Stimulated activated CD4-positive, alpha-beta T cell treated with anti-CD3 and anti-CD28 coated beads, Interleukin-15, amount 100 ng/mL, for 1 hour (primary cell): ENCODE measurements at regions not wholly inside any gene's neighbourhood (a gene's known extent, or its start where the extent isn't known, plus 50 kb on each side); places are given as distances from the start of the nearest gene placed in this dataset.
"Not testable (repeated sequence)": the region's sequence is repeated elsewhere in the genome, so short reads cannot be mapped to it uniquely, and the experiment has no call there.

ENCODE experiments used
- DNase-seq, 2 donors: peaks; one replicate each; pipeline ENCODE4 v3.0.0-alpha.2; 2020; ENCODE audit warnings: low read depth in 1 of 2, low spot score in 1 of 2

DNA sequence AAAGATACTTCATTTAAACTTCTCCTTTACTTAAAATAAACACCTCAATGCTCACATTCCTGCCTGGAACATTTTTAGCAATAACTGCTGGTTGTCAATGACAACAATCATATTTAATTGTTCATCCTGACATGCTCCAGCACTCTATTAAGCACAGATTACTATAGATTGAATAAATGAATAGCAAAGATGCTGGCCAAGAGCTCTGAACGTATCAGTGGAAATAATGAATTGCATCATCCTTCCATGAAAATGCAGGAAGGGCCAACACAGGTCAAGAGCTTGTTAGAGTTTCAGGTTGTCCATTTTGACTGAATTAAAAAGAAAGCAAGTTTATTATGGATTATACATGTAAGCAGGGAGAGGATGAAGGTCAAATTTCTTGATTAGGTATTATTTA, 994.0 kb downstream of the TSN start:
- DNase-seq, result no peak

- no peak for DNase-seq
Measured at GRCh38 chr2:122750095-122750494, 994.6 kb downstream of the TSN start.

GRCh38 chr2:122750808-122751207, 995.4 kb downstream of the TSN start:
- DNase-seq, result no peak

GRCh38 chr2:122753336-122753735, 997.9 kb downstream of the TSN start:
- DNase-seq, result no peak

DNA sequence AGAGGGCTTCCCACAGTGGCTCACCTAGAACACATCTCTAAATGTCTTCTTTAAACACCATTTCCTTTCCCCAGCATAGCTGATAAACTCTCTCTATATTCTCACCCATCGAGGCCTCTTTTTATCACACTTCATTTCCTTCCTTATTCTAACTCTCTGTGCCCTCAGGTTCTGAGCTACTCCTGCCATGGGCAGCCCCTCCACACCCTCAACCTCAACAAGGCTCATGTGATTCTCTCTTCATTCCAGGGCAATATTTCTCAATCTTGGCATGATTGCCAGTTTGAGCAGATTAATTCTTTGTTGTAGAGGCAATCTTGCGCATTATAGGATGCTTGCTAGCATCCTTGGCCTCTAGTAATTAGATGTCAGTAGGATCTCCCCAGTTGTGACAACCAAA, 999.1 kb downstream of the TSN start:
- DNase-seq, result no peak

DNA sequence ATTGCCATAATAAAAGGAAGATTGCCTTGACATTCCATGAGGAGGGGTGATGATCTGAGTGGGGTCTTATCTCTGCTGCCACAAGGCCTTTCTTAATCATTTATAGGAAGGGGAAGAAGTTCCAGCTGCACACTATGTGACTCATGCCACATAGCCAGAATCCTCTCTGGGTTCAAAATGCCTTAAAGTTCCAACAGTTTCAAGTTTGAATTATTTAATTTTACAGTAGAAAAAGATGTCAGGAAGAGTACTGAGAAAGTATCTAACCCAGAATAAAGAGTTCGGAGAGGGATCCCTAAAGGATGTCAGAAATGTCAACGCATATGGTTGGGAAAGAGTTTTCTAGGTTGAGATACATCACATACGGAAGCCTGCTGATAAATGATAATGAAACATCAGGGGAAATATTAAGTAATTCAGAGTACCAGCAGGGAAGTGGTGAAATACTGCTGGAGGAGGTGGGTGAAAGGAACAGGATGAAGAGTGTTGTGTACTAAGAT, 999.9 kb downstream of the TSN start:
- no peak for DNase-seq

DNA sequence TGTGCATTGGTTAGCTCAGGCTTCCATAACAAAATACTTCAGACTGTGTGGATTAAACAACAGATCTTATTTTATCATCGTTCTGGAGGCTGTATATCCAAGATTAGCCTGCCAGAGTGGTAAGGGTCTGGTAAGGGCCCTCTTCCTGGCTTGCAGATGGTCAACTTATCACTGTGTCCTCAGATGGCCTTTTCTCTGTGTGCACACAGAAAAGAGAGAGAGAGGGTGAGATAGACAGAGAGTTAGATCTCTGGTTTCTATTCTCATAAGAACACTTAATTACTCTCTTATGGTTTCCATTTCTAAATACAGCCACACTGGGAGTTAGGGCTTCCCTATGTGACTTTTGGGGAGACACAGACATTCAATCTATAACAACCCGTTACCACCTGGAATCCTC, 1003.5 kb downstream of the TSN start:
- no peak for DNase-seq

- no peak for DNase-seq
Measured at GRCh38 chr2:122764014-122764413, 1008.6 kb downstream of the TSN start.

DNA sequence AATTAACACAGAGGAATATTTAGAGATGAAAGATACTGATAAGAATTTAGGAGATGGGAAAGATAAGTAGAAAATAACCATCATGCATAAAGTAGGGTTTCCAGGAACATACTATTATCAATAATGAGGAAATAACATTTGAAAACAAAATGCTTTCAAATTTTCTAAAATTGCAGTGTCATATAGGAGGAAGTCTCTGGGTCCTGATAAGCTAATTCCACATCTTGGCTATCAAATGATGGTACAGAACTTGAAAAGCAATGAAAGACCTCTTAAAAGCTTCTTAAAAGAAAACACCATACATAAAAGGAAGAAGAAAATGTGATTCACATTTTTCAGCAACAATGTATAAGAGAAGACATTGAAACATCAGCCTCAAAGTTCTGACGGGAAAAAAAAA, 1024.8 kb downstream of the TSN start:
- DNase-seq, result no peak

GRCh38 chr2:122794100-122794499, 1038.6 kb downstream of the TSN start:
- DNase-seq, result no peak

DNA sequence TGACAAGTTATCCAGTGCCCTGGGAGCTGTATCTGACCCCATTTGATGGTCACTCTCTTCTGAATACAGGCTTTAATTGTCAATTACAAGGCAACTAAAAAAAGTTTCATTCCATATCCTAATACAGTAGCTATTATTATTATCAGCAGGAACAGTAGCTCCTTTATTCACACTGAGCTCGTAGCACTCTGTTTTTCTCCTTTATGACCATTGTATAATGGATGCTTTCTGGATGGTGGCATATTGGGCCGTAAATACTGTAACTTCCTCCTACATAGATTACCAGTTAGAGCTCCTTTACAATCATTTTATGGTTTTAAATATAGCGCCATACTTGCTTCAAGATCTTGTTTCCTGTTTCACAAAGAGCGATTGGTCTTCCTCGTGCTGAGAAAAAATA, 1040.3 kb downstream of the TSN start:
- no peak for DNase-seq

- no peak for DNase-seq
Measured at GRCh38 chr2:122799391-122799790, 1043.9 kb downstream of the TSN start.

- DNase-seq, result no peak
Measured at GRCh38 chr2:122800781-122801180, 1045.3 kb downstream of the TSN start.

DNA sequence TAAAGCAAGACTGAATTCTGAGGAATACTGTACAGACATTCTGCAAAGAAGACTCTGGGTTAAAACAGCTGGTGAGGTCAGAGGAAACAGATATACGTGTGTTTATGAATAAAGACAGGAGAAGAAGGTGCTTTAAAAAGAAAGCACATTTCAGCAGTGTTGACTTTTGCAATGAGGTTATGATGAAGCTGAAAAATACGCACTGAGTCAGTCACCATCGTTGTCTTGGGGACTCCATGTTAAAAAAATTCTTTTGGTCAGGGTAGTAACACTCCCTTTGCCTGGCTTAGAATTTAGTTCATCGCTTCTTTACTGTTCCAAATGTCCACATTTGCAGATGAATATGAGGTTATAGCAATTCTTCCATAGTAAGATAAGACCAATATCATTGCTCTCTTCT, 1049.0 kb downstream of the TSN start:
- DNase-seq, result no peak

DNA sequence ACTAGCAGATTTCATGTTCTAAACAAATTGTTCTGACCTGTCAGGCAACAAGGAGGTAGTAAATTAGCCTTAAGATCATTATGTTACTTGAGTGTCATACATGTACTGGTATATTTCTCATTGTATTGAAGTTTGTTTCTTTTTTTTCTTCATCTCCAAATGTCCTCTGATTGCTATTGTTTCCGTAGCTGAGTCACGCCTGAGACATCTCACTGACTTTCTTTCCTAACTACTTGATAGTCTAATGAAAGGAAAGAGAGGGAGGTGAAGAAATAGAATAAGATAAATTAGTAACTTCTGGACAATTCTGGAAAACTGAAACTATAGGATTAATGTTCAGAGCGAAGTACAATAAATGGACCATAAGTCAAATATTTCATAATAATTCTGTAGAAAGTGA, 1049.9 kb downstream of the TSN start:
- DNase-seq, result no peak

DNA sequence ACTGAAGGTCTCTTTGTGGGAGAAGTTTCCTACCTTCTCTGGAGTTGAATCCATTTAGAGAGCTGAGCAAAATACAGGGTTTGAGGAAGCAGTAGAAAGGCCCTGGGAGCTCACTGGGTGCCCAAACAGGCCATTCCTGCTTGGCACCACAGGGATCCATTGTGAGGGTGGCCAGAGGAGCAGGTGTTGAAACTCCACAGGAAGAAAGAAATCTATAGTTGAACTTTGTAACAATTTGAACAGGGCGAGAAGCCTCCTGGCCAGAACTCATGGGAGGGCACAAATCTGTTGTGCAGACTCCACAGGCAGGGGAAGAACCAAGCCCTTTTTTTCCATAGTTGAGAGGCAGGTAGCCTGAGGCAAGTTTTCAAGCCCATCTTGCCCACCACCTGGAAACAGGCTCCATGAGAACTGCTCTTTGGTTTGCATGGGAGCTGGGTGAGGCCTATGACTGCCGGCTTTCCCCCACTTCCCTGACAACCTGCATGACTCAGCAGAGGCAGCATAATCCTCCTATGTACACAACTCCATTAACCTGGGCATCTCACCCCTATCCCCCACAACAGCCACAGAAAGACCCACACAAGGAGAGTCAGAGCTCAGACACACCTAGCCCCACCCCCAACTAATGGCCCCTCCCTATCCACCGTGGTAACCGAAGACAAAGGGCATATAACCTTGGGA, 1053.0 kb downstream of the TSN start:
- DNase-seq, result no peak

DNA sequence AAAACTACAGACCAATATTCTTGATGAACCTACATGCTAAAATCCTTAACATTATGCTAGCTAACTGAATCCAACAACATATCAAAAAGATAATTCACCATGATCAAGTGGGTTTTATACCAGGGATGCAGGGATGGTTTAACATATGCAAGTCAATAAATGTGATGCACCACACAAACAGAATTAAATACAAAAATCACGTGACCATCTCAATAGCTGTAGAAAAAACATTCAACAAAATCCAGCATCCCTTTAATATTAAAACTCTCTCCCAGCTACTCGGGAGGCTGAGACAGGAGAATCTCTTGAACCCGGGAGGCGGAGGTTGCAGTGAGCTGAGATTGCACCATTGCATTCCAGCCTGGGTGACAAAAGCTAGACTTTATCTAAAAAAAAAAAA, 1056.8 kb downstream of the TSN start:
- not testable (repeated sequence) for DNase-seq

- no peak for DNase-seq
Measured at GRCh38 chr2:122815120-122815519, 1059.7 kb downstream of the TSN start.

- DNase-seq, result no peak
Measured at GRCh38 chr2:122816803-122817202, 1061.4 kb downstream of the TSN start.

GRCh38 chr2:122822319-122822718, 1066.9 kb downstream of the TSN start:
- DNase-seq, result no peak

DNA sequence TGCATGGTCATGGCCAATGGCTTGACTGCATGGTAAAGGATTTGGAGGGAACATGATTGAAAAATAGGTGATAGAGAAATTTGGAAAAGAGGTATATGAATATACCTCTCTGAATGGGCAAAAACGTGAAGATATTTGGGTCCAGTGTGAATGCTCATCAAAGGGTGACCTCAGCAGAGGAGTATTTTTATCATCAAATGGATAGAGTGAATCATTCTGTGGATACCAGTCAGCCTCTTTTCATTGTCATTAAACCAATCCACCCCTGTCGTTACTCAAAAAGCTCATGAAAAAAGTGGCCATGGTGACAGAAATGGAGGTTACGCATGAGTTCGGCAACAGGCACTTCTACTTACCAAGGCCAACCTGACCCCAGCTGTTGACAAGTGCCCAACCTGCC, 1074.7 kb downstream of the TSN start:
- DNase-seq, result no peak

DNA sequence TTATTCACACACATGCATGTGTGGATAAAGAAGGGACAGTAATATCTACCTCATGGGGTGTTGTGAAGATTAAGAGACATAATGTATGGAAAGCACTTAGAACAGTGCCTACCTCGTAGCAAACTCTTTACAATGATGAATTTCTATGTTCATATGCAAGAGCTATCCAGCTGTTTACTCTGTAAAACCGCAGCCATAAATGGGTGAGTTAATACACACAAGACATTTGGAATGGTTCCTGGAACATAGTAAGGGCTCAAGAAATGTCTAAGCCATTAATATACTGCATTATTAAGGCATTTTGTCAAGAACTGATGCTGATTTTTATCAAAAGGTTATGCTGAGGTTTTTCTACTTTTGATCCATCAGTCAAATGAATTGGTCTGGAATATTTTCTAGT, 1076.2 kb downstream of the TSN start:
- no peak for DNase-seq

DNA sequence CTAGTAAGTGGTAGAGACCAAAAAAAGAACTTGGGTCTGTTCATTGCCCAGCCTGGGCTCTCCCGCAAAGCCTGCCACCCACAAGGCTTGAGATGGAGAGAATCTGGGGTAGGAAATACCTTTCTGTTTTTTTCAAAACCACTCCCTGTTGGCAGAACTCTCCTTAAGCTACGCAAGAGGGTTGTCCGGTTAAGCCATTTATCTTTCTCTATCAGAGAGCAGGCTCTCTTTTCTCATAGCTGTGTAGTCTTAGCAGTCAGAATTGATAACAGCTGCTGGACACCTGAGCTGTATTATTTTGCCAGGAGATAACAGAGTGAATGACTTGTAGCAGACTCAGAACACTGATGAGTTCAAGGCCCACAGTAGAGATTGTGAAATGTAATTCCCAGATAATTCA, 1088.1 kb downstream of the TSN start:
- no peak for DNase-seq

DNA sequence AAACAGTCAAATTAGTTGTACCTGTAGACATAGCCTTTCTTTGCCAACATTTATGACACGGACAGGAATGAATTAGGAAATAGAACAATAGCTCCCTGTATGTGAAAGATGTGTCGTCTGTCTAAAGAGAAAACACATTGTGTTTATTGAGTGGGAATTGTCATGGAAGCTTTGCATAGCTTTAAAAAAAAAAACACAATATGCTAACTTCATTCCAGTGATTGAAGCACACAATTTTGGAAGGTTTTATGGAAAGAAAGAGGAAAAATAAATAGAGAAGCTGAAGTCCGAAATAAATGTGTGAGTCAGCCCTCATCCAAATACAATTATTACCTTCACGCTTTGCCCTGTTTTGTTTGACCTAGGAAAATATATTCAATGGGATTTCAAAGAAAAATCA, 1095.7 kb downstream of the TSN start:
- no peak for DNase-seq
